Glomerular endothelial cell (primary cell): ENCODE measurements at regions not wholly inside any gene's neighbourhood (a gene's known extent, or its start where the extent isn't known, plus 50 kb on each side); places are given as distances from the start of the nearest gene placed in this dataset.
A peak's percentile ranks its signal among the peaks of the same experiment; 100 is the strongest.
"Not testable (repeated sequence)": the region's sequence is repeated elsewhere in the genome, so short reads cannot be mapped to it uniquely, and the experiment has no call there.

Experiments used
- DNase-seq: peaks from one replicate; pipeline ENCODE4 v3.0.0-alpha.2; 2011; ENCODE audit warnings: low read depth, low spot score; ENCODE audit errors: extremely low read depth

DNA sequence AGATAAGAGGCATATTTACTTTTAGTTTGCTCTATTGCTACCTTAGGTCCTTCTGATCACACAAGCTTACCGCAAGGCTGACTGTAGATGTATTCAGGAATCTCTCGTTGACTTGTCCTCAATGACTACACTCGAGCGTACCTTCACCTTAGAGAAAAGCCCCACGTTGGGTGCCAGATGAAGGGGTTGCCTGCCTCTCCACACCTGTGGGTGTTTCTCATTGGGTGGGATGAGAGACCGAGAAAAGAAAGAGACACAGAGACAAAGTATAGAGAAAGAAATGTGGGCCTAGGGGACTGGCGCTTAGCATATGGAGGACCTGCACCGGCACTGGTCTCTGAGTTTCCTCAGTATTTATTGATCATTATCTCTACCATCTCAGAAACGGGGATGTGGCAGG is 51.8 kb downstream of the ASCL4 start:
- DNase-seq: no peak

DNA sequence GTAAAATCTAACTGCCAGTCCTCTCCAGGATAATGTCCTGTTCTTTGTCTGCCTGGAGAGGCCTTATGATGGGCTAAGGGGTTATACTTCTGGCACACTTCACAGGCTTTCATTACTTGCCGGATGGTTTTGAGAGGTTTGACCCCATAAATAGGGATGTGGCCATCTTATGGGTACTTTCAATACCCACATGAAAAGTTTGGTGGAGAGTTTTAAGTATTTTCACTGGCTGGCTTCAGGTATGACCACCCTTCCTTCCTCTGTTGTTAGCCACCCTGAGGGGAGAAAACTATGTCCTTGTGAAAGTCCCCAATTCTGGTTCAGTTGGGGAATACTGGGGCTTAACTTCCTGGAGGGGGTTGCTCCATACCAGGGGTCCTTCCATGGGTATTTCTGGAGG is 54.8 kb downstream of the ASCL4 start:
- DNase-seq: no peak

DNA sequence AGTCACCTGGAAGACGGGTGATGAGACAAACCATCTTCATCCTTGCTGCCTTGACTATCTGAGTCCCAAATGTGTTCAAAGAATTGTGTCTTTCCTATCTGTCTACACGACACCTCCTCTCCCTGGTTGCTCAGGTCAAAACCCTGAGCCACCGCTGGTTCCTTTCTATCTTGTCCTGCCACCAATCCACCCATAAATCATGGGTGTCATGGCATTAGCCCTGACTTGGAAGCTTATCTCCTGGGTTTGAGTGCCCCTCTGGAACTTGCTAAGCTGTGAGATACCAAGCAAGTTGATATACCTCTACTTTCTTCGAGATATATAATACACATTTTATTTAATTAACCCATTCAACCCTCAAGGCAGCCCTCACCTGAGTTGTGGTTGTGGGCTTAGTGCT is 57.9 kb downstream of the ASCL4 start:
- no peak for DNase-seq

DNA sequence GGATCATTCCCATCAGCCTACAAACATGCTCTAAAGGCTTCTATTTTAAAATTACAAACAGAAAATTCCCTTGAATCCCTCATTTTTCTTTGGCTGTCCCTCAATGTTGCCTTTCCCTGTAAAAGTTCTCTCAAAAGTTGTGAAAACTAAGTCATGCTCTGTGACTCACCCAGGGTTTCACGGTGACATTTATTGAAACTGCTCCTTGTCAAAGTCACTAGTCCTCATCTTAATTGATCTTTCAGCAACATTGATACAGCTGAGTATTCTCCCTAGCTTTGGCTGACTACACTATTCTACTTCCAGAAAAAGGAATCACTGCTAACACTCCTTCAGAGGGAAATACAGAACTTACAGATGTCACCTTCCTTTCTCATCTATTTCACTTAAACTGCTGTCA is 65.7 kb downstream of the ASCL4 start:
- no peak for DNase-seq

DNA sequence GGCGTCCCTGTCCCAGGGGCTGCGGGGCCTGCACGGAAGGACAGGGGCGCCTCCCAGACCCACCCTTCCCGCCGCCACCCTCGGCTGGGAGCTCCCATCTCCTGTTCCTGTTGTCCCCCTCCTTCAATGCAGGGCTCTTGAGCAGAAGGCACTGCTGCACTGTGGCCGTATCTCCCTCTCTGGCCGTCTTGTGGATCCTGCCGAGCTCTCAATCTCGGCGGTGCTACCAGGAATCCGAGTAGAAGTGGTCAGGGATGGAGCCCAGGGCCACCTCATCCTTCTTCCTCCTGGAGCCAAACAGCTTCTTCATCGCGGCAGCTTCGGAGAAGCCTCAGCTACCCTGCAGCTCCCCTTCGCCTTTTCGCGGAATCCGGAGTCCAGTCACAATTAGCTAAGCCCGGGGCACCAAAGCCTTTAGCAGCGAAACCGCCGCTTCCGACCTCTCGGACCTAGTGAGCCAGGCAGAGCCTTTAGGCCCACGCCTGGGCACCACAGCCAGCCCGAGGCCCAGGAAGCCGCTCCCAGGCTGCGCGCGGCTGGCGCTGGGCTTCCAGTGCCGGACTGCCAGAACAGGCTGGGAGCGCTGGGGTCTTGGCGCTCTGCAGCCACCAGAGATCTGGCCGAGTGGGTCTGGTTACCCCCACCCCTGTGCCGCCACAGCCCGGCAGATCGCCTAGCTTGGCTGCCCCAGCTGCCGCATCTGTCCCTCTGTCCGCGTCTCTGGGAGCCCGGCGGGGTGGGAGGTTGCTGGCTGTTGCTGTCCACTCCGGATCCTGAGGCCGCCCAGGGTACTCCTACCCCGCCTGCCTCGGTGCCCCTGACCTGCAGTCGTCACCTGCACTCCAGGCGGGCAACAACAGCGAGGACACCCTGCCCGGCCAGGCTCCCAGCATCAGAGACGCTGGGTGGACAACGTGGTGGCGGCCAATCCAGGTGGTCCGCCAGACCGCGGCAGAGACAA is 69.1 kb downstream of the ASCL4 start:
- DNase-seq: no peak

DNA sequence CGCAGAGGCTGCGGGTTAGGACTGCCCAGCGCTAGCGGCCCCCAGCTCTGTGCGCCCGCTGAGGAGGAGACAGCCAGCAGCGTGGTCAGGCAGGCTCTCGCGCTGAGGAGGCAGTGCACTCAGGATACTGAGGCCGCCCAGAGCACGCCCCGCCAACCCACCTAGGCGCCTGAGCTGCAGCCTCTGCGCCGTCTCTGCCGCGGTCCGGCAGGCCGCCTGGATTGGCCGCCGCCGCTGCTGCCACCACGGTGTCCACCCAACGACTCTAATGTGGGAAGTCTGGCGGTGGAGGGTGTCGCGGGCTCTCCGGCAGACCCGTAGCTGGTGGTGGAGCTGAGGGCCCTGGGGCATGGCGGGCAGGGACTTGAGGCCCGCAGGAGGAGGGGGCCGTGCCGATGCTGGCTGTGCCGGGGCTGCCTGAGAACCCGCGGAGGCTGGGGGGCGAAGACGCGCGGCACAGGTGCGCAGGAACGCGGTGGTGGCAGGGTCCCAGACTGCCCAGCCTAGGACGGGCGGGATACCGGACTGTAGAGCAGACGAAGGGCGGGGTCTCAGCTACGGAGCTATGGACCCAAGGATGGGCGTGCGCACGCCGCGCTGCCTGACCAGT is 69.9 kb downstream of the ASCL4 start:
- DNase-seq: no peak

DNA sequence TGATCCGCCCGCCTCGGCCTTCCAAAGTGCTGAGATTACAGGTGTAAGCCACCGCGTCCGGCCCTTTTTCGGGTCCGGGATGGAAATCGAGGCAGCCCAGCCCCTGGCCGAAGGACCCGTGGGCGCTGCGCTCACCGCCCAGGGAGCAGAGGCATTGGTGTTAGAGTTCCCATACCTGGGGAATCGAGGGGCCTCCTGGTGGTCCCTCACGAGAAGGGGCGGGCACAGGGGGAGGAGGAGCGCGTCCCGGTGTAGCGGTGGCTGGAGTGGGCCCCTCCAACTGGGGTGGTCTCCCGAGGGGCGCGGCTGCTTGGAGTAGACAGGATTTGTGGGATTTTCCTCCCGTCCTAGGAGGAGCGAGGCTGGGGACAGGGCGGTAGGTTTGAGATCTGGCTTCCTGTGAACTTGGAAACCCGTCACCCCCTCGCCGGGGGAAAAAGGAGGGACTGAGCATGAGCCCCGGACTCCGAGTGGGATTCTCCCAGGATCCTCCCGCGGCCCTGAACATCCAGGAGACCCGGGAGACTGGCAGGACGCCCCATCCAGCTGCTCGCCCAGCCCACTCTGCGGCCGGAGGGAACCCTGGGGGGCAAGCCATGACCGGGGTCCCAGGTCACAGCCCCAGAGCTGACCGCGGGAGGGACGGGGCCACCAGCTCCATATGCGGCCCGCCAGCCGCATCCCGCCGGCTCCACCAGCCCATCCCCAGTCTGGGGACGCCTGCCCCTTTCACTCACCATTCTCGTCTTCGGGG is 70.9 kb downstream of the ASCL4 start:
- DNase-seq: no peak

DNA sequence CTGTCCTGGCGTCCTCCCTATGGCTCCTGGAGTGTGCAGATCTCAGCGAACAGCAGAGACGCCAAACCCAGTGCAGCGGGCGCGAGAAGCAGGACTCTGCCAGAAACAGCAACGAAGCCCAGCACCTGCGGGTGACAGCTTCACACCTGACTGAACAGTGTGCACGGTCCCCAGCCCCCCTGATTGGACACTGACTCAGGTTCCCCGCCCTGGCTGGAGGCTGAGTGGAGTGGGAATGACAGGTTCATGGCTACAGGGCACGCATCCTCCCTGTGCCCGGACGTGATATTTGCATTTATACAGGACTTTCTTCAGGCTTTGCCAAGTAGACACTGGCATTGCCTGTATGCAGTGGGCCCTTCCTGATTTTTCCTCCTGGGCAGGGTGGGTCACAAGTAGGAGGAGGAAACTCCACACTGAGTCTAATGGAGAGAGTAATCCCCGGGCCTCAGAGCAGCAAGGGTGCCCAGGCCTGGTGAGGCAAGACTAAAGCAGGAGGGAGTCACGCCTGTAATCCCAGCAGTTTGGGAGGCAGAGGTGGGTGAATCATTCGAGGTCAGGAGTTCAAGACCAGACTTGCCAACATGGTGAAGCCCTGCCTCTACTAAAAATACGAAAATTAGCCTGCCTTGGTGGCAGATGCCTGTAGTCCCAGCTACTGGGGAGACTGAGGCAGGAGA is 71.6 kb downstream of the ASCL4 start:
- no peak for DNase-seq

DNA sequence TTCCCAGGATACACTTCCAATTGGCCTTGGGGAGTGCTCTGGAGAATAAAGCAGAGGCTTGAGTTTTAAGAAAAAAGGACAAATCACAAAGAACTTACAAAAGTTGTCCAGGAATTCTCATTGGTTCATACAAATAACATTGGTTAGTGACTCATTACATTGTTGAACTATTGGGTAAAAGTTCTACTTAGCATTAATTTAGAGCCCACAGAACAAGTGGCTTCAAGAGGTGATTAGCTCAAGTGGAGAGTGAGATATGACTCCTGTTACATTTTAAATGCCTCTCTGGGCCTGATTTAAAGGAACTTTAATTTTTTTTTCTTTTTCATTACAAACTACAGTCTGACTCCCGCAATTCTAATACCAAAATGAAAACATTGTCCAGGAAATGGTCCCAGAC is 72.9 kb downstream of the ASCL4 start:
- DNase-seq: no peak

DNA sequence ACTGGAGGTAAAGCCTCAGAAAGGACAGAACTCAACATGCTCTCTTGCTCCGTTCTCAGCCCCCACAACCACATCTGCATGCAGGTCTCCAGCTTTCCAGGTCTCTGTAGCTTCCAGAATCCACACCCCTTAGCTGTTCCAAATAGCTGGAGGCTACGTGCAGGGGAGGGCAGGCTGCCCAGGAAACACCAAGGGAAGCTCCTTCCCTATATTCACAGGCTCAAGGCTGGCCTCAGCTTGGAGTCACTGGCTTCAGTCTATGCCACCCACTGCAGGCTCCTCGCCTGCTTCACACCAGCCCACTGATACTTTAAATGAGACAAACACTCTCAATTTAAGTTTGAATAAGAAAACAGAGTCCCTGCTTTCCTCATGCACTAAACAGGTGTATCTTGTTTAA is 73.3 kb downstream of the ASCL4 start:
- DNase-seq: no peak

DNA sequence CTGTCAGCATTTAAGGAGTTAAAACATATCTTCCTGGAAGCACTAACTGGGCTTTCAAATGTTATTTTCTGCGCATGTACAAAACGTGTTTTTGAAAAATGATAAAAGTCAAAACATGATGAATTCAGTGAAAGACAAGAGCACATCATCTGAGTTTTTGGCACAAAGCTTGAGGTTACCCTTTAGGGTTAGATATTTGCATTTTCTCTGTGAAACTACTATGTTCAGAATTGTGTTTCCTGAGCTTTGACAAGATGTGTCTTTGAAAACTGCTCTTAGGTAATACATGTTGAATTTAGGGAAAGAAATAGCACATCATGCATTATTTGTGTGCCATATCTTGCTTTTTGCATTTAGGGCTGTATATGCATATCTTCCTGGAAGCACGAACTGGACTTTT is 79.0 kb downstream of the ASCL4 start:
- DNase-seq: no peak

DNA sequence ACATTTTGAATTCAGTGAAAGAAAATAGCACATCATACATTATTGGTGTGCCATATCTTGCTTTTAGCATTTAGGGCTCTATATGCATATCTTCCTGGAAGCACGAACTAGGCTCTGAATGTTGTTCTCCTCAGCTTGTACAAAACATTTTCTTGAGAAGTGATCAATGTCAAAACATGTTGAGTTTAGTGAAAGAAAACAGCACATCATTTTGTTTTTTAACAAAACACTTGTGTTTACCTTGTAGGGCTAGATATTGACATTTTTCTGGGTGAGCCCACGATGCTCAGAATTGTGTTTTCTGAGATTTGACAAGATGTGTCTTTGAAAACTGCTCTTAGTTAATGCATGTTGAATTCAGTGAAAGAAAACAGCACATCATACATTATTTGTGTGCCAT is 81.0 kb downstream of the ASCL4 start:
- DNase-seq: no peak

DNA sequence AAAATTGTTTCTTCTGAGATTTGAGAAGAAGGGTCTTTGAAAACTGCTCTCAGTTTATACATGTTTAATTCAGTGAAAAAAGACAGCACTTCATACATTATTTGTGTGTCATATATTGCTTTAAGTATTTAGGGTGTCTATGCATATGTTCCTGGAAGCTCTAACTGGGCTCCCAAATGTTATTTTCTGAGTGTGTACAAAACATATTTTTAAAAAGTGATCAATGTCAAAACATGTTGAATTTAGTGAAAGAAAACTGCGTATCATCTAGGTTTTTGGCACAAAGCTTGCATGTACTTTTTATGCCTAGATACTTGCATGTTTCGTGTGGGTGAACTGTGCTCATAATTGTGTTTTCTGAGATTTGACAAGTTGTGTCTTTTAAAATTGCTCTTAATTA is 81.6 kb downstream of the ASCL4 start:
- DNase-seq: no peak

DNA sequence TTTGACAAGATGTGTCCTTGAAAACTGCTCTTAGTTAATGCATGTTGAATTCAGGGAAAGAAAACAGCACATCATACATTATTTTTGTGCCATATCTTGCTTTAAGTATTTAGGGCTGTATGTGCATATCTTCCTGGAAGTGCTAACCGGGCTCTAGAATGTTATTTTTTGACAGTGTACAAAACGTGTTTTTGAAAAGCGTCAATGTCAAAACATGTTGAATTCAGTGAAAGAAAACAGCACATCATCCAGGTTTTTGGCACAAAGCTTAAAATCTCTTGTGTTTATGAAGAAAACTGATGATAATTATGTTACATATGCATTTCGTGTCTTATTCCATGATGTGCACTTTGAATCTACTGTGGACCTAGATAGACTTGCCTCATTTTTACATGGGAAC is 82.7 kb downstream of the ASCL4 start:
- no peak for DNase-seq

DNA sequence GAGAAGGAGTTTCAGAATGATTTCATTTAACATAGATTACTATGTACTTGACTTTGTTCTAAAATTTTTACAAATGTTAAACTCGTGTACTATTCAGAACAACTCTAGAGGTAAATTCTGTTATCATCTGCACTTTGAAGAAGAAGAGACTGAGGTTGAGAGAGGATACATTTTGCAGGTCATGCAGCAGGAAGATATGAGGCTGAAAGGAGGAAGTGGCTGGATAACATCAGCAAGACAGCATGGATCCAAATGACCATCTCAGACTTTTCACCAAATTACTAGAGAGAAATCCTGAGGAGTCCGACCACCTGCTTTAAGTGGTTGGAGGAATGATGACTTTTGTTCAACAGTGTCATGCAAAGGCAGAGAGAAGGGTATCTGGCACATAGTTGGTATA is 84.9 kb downstream of the ASCL4 start:
- no peak for DNase-seq

DNA sequence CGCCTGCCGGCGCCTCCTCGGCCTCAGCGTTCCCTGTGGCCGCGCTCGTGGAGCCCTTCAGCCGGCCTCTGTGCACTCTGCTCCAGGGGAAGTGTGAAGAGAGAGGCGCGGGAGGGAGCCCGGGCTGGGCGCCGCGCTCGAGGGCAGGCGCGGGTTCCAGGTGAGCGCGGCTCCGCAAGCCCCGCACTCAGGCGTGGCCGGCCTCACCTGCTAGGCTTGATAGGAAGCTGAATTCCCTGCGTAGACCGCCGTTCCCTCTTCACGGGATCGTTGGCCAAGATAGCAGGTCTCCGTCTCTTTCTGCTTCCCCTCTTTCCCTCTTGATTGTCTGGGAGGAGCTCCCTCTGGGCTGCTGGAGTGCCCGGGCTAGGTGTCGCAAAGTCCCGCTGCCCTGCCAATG is 89.7 kb downstream of the ASCL4 start:
- DNase-seq: no peak

DNA sequence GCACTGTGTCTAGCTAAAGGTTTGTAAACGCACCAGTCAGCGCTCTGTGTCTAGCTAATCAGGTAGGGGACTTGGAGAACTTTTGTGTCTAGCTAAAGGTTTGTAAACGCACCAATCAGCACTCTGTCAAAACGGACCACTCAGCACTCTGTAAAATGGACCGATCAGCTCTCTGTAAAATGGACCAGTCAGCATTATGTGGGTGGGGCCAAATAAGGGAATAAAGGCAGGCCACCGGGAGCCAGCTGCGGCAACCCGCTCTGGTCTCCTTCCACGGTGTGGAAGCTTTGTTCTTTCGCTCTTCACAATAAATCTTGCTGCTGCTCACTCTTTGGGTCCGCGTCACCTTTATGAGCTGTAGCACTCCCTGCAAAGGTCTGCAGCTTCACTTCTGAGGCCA is 90.2 kb downstream of the ASCL4 start:
- not testable (repeated sequence) for DNase-seq

DNA sequence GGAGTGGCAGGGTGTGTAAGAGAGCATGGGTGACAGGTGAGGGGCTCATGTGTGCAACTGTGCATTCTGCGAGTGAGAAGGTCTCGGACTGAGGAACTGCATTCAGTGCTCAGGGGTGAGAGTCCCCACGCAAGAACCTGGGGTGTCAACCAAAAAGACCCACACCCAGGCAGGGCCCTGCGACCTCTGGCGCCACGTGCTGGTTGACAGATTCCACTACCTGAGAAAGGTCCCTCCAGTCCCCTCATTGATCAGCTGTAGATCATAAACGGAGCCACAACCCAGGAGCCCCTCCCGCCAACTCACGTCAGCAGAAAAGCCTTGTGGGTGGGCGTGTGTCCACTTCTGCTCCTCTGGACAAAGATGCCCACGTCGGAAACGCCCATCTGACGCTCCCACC is 98.7 kb downstream of the ASCL4 start:
- no peak for DNase-seq

DNA sequence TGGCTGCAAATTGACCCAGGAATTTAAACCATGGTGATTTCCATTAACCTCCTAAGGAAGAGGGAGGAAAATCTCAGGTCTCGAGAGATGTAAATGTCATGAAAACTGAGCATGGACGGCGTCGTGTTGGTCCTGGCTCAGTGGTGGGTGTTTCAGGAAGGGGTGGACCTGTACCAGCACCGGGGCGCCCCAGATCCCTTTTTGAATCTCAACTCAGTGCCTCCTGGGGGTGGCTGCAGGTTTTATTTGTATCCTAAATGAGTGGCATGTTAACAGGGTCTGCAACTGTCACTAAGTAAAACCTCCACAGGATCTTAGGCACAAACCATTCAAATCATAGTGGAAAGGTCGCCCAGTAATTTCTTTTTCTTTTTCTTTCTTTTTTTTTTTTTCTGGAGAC is 101.3 kb downstream of the ASCL4 start:
- no peak for DNase-seq

DNA sequence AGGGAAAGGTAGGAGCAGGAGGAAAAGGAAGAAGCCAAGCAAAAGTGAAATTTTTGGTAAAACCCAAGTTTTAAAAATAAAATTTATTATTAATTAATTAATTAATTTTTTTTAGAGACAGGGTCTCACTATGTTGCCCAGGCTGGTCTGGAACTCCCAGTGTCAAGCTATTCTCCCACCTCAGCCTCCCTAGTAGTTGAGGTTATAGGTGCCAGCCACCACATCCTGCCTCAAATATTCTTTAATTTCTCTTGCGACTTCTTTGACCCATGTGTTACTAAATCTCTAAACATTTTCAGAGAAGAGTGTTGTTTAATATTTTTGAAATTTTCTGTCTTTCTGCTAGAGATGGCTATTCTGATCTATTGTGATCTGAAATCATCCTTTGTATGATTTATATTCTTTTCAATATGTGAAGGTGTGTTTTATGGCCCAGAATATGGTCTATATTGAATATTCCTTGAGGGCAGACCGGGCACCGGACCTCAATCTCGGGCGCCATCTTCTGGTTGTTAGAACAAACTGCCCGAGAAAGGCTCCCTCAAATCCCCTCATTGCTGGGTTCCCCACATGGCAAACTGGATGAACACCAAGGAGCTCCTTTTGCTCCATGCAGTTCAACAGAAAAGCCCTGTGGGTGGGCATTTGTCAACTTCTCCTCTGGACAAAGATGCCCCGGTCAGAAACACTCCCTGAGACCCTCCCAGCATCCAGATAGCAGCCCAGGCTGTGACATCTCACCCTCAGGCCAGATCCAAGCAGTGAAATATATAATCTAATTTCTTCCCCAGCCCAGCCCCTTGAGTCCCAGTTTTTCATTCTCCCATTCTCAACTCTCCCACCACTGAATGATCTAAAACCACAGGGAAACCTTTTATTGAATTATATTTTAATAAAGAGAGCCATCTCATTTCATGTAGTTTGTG is 110.5 kb downstream of the ASCL4 start:
- peak; percentile 9 for DNase-seq
